Brain pericyte (primary cell): ENCODE measurements at regions not wholly inside any gene's neighbourhood (a gene's known extent, or its start where the extent isn't known, plus 50 kb on each side); places are given as distances from the start of the nearest gene placed in this dataset.

Experiments used
- DNase-seq: peaks from one replicate; pipeline ENCODE4 v3.0.0-alpha.2; 2012; ENCODE audit warnings: low read depth, low spot score

DNA sequence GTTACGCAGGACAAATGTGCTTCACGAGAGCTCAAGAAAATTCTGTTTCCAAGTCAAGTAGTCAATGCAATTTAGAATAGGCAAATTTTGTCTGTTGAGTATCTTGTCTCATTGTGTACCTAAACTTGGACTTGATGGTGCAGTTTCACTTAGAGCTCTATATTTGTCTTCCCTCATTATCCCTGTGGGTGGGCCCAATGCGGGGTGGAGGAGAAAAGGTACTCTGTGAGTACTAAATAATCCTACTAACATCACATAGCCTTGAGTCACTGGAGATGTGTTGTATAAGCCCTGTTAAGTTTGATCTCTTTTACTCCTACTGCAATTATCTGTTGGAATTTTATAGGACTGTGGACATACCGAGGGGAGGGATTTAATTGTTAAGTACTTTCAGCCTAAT lies 331.2 kb downstream of the METTL15 start:
- no peak for DNase-seq

DNA sequence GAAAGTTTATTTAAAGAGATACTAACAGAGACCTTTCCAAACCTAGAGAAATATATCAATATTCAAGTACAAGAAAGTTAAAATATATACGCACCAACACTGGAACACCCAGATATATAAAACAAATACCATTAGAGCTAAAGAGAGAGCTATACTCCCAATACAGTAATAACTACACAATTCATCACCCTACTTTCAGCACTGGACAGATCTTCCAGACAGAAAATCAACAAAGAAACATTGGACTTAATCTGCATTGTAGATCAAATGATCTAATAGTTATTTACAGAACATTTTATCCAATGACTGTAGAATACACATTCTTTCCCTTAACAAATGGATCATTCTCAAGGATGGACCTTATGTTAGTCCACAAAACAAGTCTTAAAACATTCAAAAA lies 311.9 kb downstream of the METTL15 start:
- DNase-seq = no peak

DNA sequence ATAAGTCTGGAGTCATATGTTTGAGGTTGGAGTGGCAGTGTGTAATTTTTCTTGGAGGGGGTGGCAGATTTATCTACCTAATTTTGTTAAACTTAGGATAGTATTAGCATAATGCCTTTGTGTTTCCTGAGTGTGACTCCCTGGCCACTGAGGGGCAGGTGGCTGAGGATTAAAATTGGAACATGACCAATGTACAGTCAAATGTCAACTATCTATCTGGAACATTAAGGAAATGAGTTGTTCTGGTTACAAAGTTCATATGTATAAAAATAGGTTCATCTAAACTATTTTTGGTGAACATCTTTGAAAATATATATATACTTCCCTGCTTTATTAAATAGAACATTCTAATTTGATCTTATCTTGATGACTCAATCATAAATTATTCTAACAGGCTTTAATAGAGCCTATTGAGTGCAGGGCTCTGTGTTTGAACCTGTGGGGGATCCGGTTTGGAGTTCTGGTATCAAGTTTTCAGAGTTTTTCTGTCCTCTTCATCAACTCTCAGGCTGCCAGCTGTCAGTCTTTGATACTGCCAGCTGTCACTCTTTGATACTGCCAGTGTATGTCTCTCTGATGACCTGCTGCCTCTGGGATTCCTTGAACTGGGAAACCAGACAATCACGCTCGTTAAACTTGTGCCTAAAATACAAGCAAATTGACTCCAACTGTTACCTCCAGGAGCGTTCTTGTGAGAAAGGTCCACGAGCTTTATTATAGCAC lies 309.6 kb downstream of the METTL15 start:
- no peak for DNase-seq

DNA sequence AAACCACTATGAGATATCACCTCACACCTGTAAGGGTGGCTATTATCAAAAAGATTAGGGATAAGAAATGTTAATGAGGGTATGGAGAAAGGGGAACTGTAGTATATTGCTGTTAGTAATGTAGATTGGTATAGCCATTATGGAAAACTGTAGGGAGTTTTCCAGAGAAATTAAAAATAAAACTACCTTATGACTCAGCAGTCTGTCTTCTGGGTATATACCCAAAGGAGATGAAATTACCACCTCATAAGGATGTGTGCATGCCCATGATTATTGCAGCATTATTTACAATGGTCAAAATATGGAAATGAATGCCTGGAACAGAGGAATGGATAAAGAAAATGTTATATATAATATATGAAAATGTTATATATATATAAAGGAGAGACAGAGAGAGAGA lies 303.8 kb downstream of the METTL15 start:
- DNase-seq = no peak

DNA sequence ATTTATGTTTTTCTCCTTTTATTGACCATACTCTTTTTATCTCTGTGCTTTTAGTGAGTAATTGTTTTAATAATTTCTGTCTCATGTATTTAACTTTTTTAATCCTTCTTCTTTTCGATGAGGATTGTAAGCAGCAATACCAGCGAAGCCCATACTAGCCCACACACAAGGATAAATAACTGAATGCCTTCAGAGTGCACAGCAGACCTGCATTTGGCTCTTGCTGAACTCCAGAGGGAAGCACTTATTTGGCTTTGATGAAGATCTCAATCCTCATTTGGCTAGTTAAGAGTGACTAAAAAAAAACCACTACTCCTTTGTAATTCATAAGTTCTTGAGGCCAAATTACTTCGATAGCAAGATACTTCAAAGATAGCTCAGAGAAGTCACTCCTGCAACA lies 293.3 kb downstream of the METTL15 start:
- DNase-seq = no peak

DNA sequence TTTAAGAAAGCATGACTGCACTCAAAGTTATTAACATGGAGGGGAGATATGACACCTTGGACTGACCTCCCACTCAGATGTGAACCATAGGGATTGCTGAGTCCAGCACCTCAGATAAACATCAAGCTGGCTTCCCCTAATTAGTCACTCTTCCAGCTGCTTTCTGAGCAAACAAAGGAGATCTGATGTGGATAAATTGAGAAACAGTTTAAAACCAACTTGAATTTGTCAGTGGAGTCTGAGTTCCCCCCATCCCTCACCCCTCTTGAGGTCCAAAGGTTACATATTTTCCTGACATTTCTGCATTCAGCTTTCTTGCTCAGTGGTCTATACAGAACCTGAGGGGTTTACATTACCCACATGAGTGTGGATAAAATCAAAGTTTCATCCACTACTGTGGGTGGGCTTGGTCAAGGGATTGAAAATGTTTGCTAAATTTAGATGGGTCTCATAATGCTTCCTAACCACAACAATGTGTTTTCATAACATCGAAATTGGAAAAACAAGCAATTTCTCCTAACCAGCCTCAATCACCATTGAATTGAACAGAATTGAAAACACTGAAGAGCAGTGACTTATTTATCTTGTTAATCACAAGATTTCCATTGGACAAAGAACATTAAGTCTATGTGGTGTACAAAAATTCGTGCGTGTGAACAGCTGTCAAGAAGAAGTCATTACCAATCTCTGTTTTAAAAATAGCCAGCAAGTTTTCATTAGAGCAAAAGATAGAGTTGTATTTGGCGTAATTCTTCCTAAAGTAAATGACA lies 292.3 kb downstream of the METTL15 start:
- peak; percentile 26 for DNase-seq

DNA sequence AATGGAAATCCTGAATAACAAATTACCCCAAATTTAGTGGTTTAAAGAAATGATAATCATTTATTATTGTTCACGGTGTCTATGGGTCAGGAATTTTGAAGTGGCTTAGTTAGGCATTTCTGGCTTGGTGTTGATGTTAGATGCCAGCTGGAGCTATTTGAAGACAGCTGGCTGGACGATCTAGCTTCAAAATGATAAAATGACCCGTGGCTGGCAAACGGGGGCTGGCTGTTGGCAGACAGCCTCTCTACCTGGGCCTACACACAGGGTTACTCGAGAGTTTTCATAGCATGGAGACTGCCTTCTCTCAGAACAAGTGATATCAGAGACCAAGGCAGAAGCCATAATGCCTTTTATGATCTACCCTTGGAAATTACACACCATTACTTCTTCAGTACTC lies 285.2 kb downstream of the METTL15 start:
- no peak for DNase-seq

DNA sequence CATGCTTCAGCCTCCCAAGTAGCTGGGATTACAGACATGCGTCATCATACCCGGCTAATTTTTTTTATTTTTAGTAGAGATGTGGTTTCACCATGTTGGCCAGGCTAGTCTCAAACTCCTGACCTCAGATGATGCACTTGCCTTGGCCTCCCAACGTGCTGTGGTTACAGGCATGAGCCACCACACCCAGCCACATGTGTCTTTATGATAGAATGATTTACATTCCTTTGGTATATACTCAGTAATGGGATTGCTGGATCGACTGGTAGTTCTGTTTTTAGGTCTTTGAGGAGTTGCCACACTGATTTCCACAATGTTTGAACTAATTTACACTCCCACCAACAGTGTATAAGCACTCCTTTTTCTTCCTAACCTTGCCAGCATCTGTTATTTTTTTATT lies 276.2 kb downstream of the METTL15 start:
- peak; percentile 33 for DNase-seq

DNA sequence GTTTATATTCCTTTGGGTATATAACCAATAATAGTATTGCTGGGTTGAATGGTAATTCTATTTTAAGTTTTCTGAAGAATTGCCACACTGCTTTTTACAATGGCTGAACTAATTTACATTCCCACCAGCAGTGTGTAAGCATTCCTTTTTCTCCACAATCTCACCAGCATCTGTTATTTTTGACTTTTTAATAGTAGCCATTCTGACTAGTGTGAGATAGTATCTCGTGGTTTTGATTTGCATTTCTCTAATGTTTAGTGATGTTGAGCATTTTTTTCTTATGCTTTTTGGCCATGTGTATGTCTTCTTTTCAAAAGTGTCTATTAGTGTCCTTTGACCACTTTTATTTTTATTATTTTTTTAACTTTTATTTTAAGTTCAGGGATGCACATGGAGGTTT lies 275.3 kb downstream of the METTL15 start:
- no peak for DNase-seq
